IMR-90 (cell line): ENCODE measurements at regions not wholly inside any gene's neighbourhood (a gene's known extent, or its start where the extent isn't known, plus 50 kb on each side); places are given as distances from the start of the nearest gene placed in this dataset.

Experiments
- CHD1 ChIP-seq: IDR thresholded peaks from 2 replicates; pipeline ENCODE4 v1.6.1; 2012; ENCODE audit warnings: low read depth, low read length, improper control_type of control experiment
- CTCF ChIP-seq: conservative IDR thresholded peaks from 2 replicates; pipeline ENCODE4 v1.5.1; 2012; ENCODE audit warnings: mild to moderate bottlenecking, low read depth, low read length, improper control_type of control experiment
- TF ChIP-seq, protein P1 (sequence below): fragments of 150-350 bp; IDR thresholded peaks from 2 replicates; pipeline ENCODE4 v1.6.1; 2016; ENCODE audit warnings: low read depth, mild to moderate bottlenecking, low read length, moderate library complexity, borderline replicate concordance

DNA sequence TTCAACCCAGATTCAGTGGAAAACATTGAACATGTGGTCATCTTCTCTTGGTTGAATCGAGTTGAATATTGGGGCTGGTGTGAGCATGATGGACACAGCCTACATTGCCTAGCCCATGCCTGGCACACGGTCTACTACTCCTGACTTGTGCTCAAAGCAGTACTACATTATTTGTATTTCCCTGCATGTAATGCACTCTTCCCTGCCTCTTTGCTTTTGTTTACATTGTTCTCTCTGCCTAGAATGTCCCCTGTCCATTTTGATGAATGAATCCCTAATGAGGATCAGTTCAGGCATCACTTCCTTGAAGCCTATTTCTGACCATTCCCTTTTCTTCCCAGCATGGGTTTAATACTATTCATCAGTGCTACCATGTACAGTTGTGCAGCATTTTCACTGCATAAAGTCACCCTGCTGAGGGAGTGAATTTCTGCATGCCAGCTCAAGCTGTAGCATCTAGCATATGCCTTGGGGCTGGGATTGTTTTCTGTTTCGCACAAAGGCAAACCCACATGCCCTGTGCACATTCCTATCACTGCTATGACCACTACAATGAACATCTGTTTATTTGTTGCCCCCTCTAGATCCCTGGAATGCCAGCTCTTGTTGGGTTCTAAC, 75.3 kb upstream of the CCN6 start:
- TF ChIP-seq CTCF (no peak), CHD1 (no peak)
- TF ChIP-seq, protein P1, sequence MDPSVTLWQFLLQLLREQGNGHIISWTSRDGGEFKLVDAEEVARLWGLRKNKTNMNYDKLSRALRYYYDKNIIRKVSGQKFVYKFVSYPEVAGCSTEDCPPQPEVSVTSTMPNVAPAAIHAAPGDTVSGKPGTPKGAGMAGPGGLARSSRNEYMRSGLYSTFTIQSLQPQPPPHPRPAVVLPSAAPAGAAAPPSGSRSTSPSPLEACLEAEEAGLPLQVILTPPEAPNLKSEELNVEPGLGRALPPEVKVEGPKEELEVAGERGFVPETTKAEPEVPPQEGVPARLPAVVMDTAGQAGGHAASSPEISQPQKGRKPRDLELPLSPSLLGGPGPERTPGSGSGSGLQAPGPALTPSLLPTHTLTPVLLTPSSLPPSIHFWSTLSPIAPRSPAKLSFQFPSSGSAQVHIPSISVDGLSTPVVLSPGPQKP = no peak
